Heart right ventricle (tissue), 16 donors: ENCODE measurements at regions not wholly inside any gene's neighbourhood (a gene's known extent, or its start where the extent isn't known, plus 50 kb on each side); places are given as distances from the start of the nearest gene placed in this dataset.

ENCODE experiments used
- ATAC-seq, 8 donors: fragments of 200-7000 bp; cut with Tn5 transposase; one replicate each; pipeline ENCODE4 v1.9.1; 2020; ENCODE audit warnings: mild to moderate bottlenecking in 8 of 8, moderate library complexity in 8 of 8, moderate number of reproducible peaks in 1 of 8
- DNase-seq, 2 donors: peaks; one replicate each; pipeline ENCODE4 v3.0.0-alpha.2; 2020
- H3K27ac ChIP-seq, 10 donors: fragments of 200-600 bp; sonication (generic) in 2 of 10; one replicate each; pipeline versions ENCODE4 v1.5.0 to v1.8.0; 2020 to 2022; ENCODE audit warnings: mild to moderate bottlenecking in 3 of 10
- H3K27me3 ChIP-seq, 7 donors: fragments of 200-600 bp; one replicate each; pipeline ENCODE4 v1.8.0; 2021 to 2022; ENCODE audit warnings: mild to moderate bottlenecking in 2 of 7
- H3K36me3 ChIP-seq, 9 donors: fragments of 200-600 bp; sonication (generic) in 1 of 9; one replicate each; pipeline versions ENCODE4 v1.5.0 to v1.8.0; 2020 to 2022; ENCODE audit warnings: mild to moderate bottlenecking in 2 of 9
- H3K4me1 ChIP-seq, 9 donors: fragments of 200-600 bp; sonication (generic) in 1 of 9; one replicate each; pipeline versions ENCODE4 v1.5.0 to v1.8.0; 2020 to 2022; ENCODE audit warnings: mild to moderate bottlenecking in 4 of 9
- H3K4me3 ChIP-seq, 10 donors: fragments of 200-600 bp; sonication (generic) in 2 of 10; one replicate each; pipeline versions ENCODE4 v1.5.0 to v1.8.0; 2020 to 2022; ENCODE audit warnings: mild to moderate bottlenecking in 7 of 10, moderate library complexity in 2 of 10
- H3K9me3 ChIP-seq, 11 donors: fragments of 200-600 bp in 10 of 11; sonication (generic) in 2 of 11; one replicate each; pipeline versions ENCODE4 v1.5.0 to v1.8.0; 2013 to 2022; ENCODE audit warnings: mild to moderate bottlenecking in 2 of 11, control low read depth in 1 of 11, moderate library complexity in 1 of 11
- WGBS, 2 donors: extraction: QIAGEN DNeasy Blood & Tissue Kit; methylation state at CpG; one replicate each; pipeline ENCODE4 v1.1.7; 2013; ENCODE audit warnings: inconsistent platforms in 1 of 2; 5-methylcytosine and 5-hydroxymethylcytosine counted together
- intact Hi-C, 10 donors: fragments of 100-400 bp; cut with DNase I; formaldehyde crosslinking; loops; one replicate each; pipeline versions ENCODE4 v1.11.1 to v1.14.2; 2022
- TF ChIP-seq, protein P1 (sequence below), 9 donors: fragments of 200-600 bp; sonication (generic) in 2 of 9; IDR thresholded peaks; one replicate each; pipeline versions ENCODE4 v1.5.0 to v1.8.0; 2021 to 2022; ENCODE audit warnings: antibody characterized with exemption in 9 of 9, mild to moderate bottlenecking in 5 of 9, moderate library complexity in 1 of 9
- donor health status: Arrhythmogenic right ventricular cardiomyopathy.
- donor health status: ischemic (EF 13 %, LVEDD 7.1; RV severe dilation, severe dysfunction).
- donor health status: healthy with polysubstance abuse.
- donor health status: DM: no; HTN: yes; CAD: no.
- donor health status: DM: no; HTN: no; CAD: no.
- donor health status: ischemic (EF 25% LVEDD 6.9; RV normal size, moderate dysfunction).
- donor health status: ischemic (EF 25% LVEDD 5.7; RV mildly dilated, moderate dysfunction).
- donor health status: healthy.
- donor health status: DM: yes; HTN: yes; CAD: no.
- donor health status: Ischemic cardiomyopathy.
- donor health status: ischemic (EF 35%, LVEDD 5.7; RV mildly dilated, moderate dysfunction).
- donor health status: nonischemic (EF 11% LVEDD 7.7; RV severe dilation, severe dysfunction).
- donor health status: DM: yes; HTN: yes; CAD: no.
- donor health status: PGD.
- donor health status: ischemic (EF 29% LVEDD 5.4; RV normal size, mild dysfunction).
- donor health status: nonischemic (EF 23%, LVEDD 6.1; RV moderate dilation, normal function).

DNA sequence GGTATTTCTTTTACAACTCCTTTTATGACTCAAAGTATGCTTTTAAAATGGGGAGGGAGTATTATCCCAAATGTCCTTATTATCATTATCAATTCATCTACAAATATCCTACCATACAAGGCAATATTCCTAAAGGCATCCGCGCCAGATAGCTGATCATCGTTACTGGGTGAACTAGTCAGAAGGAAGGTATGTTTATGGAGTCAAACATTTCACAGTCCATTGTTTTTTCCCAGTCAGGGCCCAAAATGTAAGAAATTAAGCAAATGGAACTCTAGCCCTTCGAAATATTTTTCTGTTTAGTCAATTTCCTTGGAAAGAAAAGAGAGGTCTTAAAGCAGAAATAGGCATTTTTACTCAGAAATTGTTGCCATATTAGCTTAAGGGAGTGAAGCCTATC is 188.5 kb upstream of the CCNG1 start:
- intact Hi-C loops, result no loop called here
- Histone ChIP-seq H3K27me3 (no peaks in the 10 kb centered on the region), H3K4me1 (no peaks in the 10 kb centered on the region), H3K27ac (no peak overlapping the region), H3K36me3 (no peaks in the 10 kb centered on the region), H3K4me3 (no peak overlapping the region), H3K9me3 (no peaks in the 10 kb centered on the region)
- 82 to 84% methylated on average over 4 of the region's 4 CpGs for WGBS, 2 donors
- no peak for DNase-seq
- ATAC-seq, result no peak
- TF ChIP-seq, protein P1, sequence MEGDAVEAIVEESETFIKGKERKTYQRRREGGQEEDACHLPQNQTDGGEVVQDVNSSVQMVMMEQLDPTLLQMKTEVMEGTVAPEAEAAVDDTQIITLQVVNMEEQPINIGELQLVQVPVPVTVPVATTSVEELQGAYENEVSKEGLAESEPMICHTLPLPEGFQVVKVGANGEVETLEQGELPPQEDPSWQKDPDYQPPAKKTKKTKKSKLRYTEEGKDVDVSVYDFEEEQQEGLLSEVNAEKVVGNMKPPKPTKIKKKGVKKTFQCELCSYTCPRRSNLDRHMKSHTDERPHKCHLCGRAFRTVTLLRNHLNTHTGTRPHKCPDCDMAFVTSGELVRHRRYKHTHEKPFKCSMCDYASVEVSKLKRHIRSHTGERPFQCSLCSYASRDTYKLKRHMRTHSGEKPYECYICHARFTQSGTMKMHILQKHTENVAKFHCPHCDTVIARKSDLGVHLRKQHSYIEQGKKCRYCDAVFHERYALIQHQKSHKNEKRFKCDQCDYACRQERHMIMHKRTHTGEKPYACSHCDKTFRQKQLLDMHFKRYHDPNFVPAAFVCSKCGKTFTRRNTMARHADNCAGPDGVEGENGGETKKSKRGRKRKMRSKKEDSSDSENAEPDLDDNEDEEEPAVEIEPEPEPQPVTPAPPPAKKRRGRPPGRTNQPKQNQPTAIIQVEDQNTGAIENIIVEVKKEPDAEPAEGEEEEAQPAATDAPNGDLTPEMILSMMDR (IDR thresholded peaks at IDR 0.05), result no peak

DNA sequence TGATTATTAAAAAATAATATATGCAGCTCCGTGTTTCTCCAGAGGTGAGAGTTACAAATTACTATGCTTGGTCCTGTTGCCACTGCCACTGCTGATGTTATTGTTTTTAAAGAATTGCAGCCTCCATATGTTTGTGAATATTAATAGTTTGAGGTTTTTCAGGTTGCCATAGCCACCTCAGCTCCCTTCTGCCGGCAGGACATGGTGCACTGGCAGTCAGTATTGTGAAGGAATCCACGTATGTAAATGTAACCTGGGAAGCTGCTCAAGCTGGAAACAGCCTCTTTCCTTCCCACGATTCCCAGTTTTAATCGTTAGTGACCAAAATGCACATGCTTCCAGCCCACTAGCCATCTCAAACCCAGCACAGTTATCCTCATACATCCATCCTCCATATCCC is 184.4 kb upstream of the CCNG1 start:
- ATAC-seq, result no peak
- H3K4me3 ChIP-seq, result no peak overlapping the region
- DNase-seq, result no peak
- TF ChIP-seq, protein P1 (IDR thresholded peaks at IDR 0.05), result no peak
- H3K27me3 ChIP-seq, result no peaks in the 10 kb centered on the region
- H3K27ac ChIP-seq, result no peak overlapping the region
- intact Hi-C loops, result no loop called here
- H3K9me3 ChIP-seq, result no peaks in the 10 kb centered on the region
- no peaks in the 10 kb centered on the region for H3K36me3 ChIP-seq
- whole genome bisulfite sequencing, 2 donors, result 68 to 70% methylated on average over 5 of the region's 5 CpGs
- no peaks in the 10 kb centered on the region for H3K4me1 ChIP-seq

DNA sequence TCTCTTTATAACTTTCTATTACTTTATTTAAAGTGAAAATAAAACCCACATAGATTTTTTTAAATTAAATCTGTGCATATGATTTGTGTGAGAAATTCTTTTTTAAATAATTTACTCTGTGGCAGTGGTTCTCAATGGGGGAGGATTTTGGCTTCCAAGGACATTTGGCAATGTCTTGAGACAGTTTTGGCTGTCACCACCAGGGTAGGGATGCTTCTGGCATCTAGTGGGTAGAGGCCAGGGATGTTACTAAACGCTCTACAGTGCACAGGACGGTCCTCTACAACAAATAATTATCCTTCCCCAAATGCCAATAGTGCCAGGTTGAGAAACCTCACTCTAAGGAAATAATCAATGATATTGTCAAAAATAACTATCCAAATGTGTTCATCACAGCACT is 177.9 kb upstream of the CCNG1 start:
- ATAC-seq (no peak), DNase-seq (no peak)
- Histone ChIP-seq H3K27me3 (no peaks in the 10 kb centered on the region), H3K36me3 (no peaks in the 10 kb centered on the region), H3K27ac (no peak overlapping the region), H3K9me3 (peaks cover 0 to 13% (median 5%) of the 10 kb centered on the region in 11 donors), H3K4me1 (no peaks in the 10 kb centered on the region), H3K4me3 (no peak overlapping the region)
- 52 to 60% methylated on average over 2 of the region's 2 CpGs for WGBS, 2 donors
- TF ChIP-seq, protein P1 (IDR thresholded peaks at IDR 0.05), result no peak
- intact Hi-C loops, result no loop called here

DNA sequence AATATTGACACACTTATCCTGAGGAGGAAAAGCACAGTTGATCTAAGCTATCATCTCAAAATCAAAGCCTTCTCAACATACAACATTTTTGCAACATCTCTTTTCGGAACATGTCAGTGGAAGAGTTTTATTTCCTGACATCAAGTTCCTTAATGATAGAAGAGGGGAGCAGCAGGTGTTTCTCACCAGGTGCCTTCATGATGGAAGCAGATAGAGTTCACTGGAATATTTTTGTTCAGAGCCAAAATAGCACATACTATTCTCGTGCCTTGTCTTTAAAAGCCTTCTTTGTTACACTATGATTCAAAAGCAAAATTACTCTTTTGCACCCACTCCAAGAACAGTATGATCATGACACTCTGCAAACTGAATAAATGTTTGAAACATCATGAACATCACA is 176.9 kb upstream of the CCNG1 start:
- Histone ChIP-seq H3K27me3 (no peaks in the 10 kb centered on the region), H3K4me3 (no peak overlapping the region), H3K36me3 (no peaks in the 10 kb centered on the region), H3K4me1 (no peaks in the 10 kb centered on the region), H3K27ac (no peak overlapping the region), H3K9me3 (peaks cover 0 to 13% (median 5%) of the 10 kb centered on the region in 11 donors)
- no peak for ATAC-seq
- TF ChIP-seq, protein P1 (IDR thresholded peaks at IDR 0.05), result no peak
- 77 to 80% methylated on average over 2 of the region's 2 CpGs for WGBS, 2 donors
- DNase-seq, result no peak
- intact Hi-C loops, result no loop called here

DNA sequence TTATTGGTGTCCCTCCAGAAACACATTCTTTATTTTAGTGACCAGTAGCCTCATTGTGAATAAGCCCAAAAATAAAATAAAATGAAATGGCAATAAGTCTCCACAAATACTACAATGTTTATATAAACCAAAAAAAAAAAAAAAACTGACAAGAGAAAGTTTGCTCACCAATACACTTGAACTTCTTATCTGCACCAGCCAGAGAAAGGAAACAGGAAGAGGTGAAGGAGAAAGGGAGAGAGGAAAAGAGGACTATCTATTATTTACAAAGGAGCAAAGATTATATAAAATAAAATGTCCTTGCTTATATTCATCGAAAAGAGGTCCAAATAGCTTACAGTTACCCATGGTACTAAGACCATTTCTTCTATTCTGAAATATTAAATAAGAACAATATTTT is 176.4 kb upstream of the CCNG1 start:
- no peaks in the 10 kb centered on the region for H3K4me1 ChIP-seq
- DNase-seq (no peak), ATAC-seq (no peak)
- H3K36me3 ChIP-seq, result no peaks in the 10 kb centered on the region
- no peak overlapping the region for H3K4me3 ChIP-seq
- no peak overlapping the region for H3K27ac ChIP-seq
- TF ChIP-seq, protein P1 (IDR thresholded peaks at IDR 0.05), result no peak
- intact Hi-C loops, result no loop called here
- H3K9me3 ChIP-seq, result peaks cover 0 to 13% (median 5%) of the 10 kb centered on the region in 11 donors
- WGBS, 2 donors, result 43 to 69% methylated on average over 1 of the region's 1 CpG
- no peaks in the 10 kb centered on the region for H3K27me3 ChIP-seq
